Suppressor macrophage treated with lipopolysaccharide for 1 hour (primary cell): ENCODE measurements at regions not wholly inside any gene's neighbourhood (a gene's known extent, or its start where the extent isn't known, plus 50 kb on each side); places are given as distances from the start of the nearest gene placed in this dataset.
A peak's percentile ranks its signal among the peaks of the same experiment; 100 is the strongest.

ENCODE experiments used
- DNase-seq, 3 donors: peaks; one replicate each; pipeline ENCODE4 v3.0.0-alpha.2; 2020 to 2022

GRCh38 chr2:104563398-104563996 is 290.4 kb upstream of the POU3F3 start:
- DNase-seq, result no peak

GRCh38 chr2:104568247-104568646 is 285.7 kb upstream of the POU3F3 start:
- no peak for DNase-seq

GRCh38 chr2:104570259-104570658 is 283.7 kb upstream of the POU3F3 start:
- no peak for DNase-seq

DNA sequence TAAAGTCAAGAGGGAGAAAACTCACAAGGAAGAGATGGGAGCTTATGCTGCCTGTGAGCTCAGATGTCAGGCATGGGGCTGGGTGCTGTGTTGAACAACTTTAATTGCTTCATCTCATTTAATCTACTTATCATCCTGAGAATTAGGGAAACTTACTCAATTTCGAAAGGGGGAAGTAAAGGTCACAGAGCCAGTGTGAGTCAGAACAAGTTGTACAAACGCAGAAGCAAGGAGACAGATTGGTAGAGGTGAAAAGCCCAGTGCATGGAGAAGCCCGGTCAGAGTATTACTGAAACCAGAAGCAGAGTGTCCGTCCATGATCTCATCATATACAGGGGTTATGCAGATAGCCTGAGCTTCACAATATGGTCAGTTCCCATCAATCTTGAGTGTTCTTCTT is 281.1 kb upstream of the POU3F3 start:
- peak; percentile 75 to 90 (median 83) for DNase-seq

DNA sequence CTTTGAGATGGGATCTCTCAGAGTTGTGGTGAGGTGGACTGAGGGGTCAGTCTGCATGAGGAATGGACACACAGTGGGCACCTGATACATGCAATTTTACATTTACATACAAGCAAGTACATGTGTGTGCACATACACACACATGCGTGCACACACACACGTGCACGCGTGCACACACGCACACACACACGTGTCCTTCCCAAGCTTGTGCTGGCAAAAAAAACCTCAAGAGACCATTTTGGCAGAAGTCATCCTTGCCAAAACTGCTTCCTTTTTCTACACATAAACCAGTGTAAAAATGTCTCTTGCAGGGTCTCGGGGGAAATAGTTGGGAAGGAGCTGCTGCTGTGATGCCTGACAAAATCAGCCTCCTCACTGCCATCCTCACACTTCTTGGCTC is 279.5 kb upstream of the POU3F3 start:
- no peak for DNase-seq

DNA sequence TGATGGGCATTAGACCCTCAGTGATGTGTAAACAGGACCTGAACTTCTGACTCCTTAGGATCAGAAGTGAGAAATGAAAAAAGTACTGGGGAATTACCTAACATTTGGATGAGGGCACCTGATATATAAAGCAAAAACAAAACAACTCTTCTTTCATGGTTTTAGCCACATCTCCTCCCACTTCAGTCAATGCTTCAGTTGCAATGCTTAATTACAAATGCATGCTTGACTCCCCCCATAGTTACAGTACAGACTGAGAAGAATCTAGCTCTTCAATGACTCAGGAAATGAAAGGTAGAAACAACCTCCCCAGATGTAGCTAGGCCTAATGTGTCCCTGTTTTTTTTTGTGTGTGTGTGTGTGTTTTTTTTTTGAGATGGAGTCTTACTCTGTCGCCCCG is 276.8 kb upstream of the POU3F3 start:
- no peak for DNase-seq

DNA sequence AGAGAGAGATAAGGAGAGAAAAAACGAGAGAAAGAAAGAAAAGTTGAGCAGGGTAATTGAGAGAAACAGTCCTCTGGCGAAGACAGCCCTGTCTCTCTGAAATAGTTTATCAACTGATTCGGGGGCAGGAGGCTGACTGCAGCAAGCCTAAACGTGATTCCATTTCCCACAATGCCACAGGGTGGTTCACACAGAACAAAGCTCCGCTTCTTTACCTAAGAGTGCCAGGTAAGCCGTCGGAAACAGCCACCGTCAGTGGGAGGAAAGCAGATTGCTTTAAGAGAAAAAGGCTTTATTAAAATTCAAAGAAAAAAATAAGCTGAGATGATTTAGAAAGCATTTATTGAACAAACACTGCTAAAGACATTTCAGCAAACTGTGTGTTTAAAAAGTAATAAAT is 271.4 kb upstream of the POU3F3 start:
- no peak for DNase-seq

DNA sequence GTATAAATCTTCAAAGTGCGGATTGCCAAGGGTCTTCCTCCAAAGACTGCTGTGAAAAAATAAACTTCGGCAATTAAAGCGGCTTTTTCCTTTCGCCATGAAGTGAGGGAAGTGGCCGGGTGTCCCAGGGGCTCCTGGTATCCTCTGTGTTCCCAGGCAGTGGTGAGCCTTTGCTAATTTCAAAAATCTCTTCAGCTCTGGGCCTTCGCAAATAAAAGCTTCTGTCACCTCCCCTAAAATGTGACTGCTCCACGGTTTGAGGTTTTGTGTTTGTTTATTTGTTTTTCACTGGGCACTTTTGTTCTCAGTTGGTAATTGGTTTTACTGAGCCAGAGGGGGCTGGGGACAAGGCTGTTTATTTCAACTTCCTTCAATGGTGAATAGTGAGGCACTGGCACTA is 270.1 kb upstream of the POU3F3 start:
- no peak for DNase-seq

GRCh38 chr2:104584393-104584792 is 269.5 kb upstream of the POU3F3 start:
- DNase-seq, result no peak

GRCh38 chr2:104595576-104595975 is 258.3 kb upstream of the POU3F3 start:
- no peak for DNase-seq

DNA sequence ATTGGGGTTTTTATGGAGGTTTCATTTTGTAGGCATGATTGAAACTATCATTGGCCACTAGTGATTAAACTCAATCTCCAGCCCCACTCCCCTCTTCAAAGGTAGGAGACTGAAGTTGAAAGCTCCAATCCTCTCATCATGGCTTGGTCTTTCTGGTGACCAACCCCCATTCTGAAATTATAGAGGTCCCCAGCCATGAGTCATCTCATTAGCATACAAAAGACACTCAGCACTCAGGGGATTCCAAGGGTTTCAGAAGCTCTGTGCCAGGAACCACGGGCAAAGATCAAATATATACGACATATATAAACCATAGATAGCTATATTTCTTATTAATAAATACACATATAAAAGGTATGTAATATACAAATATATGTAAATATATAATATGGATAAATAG is 256.0 kb upstream of the POU3F3 start:
- DNase-seq, result peak in 1 of 3 donors; percentile 9

DNA sequence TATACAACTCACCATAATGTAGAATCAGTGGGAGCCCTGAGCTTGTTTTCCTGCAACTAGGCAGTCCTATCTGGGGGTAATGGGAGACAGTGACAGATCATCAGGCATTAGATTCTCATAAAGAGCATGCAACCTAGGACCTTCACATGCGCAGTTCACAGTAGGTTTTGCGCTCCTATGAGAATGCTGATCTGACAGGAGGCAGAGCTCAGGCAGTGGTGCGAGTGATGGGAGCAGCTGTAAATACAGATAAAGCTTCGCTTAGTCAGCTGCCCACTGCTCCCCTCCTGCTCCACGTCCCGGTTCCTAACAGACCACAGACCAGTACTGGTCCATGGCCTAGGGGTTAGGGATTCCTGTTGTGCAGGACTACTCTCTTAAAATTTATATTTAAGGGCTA is 255.3 kb upstream of the POU3F3 start:
- DNase-seq, result no peak

GRCh38 chr2:104599787-104600510 is 254.0 kb upstream of the POU3F3 start:
- DNase-seq, result peak; percentile 14 to 49 (median 41)

DNA sequence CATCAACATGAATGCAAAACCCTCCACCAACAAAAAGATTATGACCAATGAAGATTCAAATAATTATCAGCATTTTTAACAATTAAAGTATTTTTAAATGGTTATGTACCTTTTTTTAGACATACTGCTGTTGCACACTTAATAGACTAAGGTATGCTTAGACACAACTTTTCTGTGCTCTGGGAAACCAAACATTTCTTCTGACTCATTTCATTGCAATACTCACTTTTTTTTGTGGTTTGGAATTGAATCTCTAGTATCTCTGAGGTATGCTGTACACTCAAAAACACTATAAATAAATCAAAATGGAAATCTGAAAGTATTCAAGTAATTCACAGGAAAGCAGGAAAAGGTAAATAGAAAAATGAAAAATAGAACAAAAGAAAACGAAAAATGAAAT is 247.9 kb upstream of the POU3F3 start:
- DNase-seq, result no peak

DNA sequence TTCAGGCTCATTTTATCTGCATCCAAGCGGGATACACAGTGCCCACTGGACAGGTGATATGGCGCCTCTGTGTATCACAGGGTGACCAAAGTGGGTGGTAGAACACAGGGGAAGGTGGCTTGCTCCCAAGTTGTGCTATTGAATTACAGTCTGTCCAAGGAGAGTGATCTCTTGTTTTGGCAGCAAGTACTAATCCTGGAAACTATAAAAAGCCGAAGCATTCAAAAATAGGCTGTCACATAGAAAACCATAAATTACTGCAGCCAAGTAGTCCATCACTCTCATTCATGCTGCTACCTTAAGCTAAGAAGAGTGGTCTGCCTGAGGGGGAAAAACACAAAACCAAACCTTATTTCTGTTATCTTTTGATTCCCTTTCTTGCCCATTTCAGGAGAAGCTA is 237.1 kb upstream of the POU3F3 start:
- DNase-seq, result no peak

- DNase-seq, result peak; percentile 39 to 50 (median 44)
Measured at GRCh38 chr2:104620801-104621200, 233.1 kb upstream of the POU3F3 start.

DNA sequence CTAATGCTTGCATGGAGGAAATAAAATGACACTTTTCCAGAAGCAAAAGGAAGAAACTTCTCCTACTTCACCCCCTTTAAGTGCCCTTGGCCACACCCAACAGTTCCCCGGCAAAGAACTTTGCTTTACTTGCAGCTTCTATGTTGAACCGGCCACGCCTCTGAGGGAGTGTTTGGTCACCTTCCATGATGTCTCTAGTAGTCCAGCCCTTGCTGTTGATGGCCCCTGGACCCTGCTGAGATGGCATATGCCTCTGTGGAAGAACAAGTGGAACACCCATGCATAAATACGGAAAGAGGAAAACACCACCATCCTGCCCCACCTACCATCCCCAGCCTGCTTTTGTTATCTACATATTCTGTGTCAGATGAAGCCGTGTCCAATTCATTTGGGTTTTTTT is 218.3 kb upstream of the POU3F3 start:
- no peak for DNase-seq

DNA sequence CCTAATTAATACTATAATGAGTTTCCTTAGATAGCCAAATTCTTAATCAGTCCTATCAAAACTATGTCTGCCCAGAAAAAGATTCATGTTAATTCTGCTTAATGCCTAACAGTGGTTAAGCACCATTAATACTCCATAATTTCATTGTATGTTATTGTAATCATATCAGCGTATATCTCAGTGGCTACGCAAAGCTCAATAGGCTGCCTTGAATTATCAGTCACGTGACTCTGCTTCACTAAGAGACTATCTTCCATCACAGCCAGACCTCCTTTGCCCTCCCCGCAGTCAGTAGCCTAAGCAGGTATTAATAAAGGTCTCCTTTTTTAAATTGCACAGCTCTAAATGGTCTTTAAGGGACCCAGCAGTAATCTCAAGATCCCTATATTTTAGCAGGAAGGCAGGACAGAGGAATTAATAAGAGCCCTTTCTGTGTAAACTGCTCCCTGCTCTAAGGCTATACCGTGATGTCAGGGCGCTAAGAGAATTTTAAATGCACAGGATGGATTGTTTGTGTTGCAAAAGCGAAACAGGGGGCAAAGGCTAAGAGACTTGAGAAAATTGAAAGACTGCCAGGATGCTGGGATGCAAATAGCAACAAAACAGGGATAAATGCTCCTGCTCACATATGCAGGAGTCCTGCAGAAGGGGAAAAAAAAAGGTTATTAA is 215.6 kb upstream of the POU3F3 start:
- DNase-seq, result no peak

DNA sequence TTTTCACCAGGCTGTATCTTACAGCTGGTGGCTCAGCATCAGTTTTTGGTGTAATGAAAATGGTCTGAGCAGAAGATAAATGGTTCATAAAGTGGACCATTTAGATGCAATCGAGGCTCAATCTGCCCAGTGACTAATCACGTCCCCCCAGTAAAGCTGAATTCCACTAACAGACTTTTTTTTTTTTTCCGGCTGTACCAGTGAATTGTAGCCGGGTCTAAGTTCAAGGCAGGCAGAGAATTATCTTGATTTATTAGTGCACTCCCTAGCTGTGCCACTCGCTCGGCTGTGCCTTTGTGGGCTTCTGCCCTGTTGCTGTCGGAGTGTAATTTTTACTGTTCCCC is 215.1 kb upstream of the POU3F3 start:
- DNase-seq, result no peak

- no peak for DNase-seq
Measured at GRCh38 chr2:104641786-104642185, 212.1 kb upstream of the POU3F3 start.

DNA sequence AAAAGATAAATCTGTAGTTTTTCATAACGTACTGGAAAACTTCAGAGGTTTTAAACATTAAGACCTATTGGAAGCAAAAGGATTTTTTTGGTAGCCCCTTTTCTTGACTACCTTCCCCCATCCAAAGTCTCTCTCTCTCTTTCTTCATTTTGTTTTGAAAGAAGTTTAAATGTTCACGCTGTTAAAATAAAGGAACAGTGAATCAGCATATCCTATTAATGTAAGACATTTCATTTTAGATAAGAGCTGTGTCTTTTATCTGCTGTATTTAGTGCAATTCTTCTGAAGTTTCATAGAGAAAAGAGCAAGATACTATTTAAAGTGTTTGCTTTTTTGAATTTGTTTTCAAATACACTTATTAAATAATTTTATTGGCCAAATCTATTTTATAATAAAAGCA is 205.5 kb upstream of the POU3F3 start:
- no peak for DNase-seq

DNA sequence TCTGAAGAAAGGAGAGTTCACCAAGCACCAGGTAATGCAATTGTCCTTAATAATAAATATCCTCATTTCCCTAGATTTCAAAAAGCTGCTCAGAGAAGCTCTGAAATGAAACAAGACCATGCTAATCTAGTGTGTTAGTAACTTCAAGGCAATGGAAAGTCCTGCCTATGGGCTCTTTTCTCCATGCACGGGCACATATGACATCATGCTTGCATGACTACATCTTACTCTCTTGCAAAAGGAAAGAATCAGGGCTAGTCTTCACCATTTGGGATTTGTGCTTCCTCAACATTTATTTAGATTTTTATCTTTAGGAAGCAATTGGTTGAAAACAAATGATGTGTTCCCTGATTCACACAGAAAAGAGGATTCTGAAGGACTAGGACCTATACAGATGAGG is 204.0 kb upstream of the POU3F3 start:
- peak; percentile 59 to 66 (median 63) for DNase-seq

- no peak for DNase-seq
Measured at GRCh38 chr2:104650405-104650996, 203.4 kb upstream of the POU3F3 start.

DNA sequence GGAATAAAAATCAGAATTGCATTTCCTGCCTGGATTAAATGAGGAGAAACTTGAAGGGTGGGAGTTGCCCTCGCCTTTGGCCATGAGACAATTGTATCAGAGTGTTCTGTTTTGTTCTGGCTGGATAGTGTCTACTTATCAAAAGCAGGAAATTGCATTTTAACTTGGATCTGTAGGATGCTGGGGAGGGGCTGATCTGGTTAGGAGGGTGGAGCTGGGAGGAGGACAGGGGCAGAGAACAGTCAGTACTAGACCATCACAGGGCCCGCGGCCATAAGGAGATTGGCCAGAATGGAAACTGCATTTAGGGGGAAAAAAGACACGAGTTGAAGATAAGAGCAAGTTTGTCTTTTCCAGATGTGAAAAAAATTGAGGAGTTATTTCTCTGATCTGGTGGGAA is 199.1 kb upstream of the POU3F3 start:
- no peak for DNase-seq
